GM06990 (cell line): ENCODE measurements at regions not wholly inside any gene's neighbourhood (a gene's known extent, or its start where the extent isn't known, plus 50 kb on each side); places are given as distances from the start of the nearest gene placed in this dataset.

Source experiments
- DNase-seq: peaks from one replicate; pipeline ENCODE4 v3.0.0-alpha.2; 2011; ENCODE audit not compliant: insufficient read length; ENCODE audit errors: extremely low read depth
- H3K27me3 ChIP-seq: replicated peaks from 2 replicates; pipeline ENCODE4 v1.6.0; 2011; ENCODE audit warnings: low read length; ENCODE audit not compliant: control insufficient read depth, insufficient read depth
- H3K36me3 ChIP-seq: 2 replicates; pipeline ENCODE4 v1.5.1; 2011; ENCODE audit warnings: low read length; ENCODE audit not compliant: control insufficient read depth, insufficient read depth
- H3K4me3 ChIP-seq: replicated peaks from 2 replicates; pipeline ENCODE4 v1.5.1; 2011; ENCODE audit warnings: low read depth, mild to moderate bottlenecking, control low read depth, low read length
- CTCF ChIP-seq: IDR thresholded peaks from 2 replicates; pipeline ENCODE4 v1.5.1; 2011; ENCODE audit warnings: low read length, control low read depth, mild to moderate bottlenecking, inconsistent platforms; ENCODE audit not compliant: insufficient read depth, poor library complexity, severe bottlenecking

DNA sequence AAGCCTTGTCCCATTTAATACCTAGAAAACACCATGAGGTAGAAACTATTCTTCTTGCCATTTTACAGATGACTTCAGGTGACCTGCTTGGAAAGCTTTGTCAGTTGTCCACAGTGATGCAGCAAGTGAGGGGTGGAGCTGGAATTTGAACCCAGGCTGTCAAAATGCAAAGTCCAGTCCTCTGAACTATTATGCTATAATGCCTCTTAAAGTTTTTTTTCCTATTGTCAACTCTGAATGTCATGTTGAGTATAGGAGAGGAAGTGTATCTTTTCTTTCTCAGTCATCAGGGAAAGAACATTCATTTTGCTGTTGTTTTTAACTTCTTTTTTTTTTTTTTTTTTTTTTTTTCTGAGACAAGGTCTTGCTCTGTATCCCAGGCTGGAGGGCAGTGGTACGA is 525.6 kb downstream of the XYLT1 start:
- no peak for DNase-seq
- H3K36me3 ChIP-seq, result no peaks in the 10 kb centered on the region
- TF ChIP-seq CTCF, result no peak
- no peak overlapping the region for H3K4me3 ChIP-seq
- H3K27me3 ChIP-seq, result no peaks in the 10 kb centered on the region

GRCh38 chr16:16956376-16956775 is 514.4 kb downstream of the XYLT1 start:
- no peak for DNase-seq
- Histone ChIP-seq H3K27me3 (no peaks in the 10 kb centered on the region; the same call in 1 of the 2 replicates), H3K36me3 (no peaks in the 10 kb centered on the region), H3K4me3 (no peak overlapping the region)
- TF ChIP-seq CTCF, result no peak

DNA sequence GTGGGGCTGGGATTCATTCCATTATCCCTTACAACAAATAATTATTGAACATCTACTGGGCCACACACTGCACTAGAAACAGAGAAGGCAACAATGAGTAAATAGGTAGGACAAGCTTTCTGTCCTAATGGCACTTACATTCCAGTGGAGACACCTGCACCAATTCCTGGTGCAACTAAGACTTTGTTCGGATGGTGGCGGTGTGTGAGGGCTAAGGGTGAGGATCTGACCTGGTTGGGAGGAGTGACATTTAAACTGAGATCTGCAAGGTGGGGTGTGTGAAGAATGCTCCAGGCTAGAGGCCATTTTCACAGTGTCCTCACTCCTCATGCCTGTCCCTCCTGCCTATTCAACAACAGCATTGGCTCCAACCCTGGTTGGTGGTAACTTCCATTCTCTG is 510.0 kb downstream of the XYLT1 start:
- Histone ChIP-seq H3K4me3 (no peak overlapping the region), H3K36me3 (no peaks in the 10 kb centered on the region), H3K27me3 (no peaks in the 10 kb centered on the region)
- TF ChIP-seq CTCF, result no peak
- no peak for DNase-seq

- Histone ChIP-seq H3K4me3 (no peak overlapping the region), H3K27me3 (no peaks in the 10 kb centered on the region; the same call in 1 of the 2 replicates), H3K36me3 (no peaks in the 10 kb centered on the region)
- no peak for DNase-seq
- no peak for TF ChIP-seq CTCF
These were observed 504.3 kb downstream of the XYLT1 start for GRCh38 chr16:16966439-16966838.

DNA sequence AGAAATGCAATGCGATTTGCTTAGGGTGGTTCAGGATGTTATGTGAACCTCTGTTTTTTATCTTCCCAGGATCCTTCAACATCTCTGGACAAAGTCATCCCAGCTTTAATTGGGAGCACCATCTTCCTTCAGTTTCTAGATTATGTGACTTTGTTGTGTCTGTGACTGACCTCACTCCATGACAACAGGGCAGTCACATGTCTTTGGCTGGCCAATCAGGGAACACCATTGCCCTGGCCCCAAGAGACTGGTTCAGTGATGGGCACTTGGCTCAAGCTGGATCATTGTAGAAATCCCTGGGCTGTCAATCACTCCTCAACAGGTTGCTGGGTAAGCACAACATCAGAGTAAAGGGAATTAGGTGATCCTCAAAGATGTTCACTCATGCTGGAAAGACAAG is 499.7 kb downstream of the XYLT1 start:
- H3K4me3 ChIP-seq, result no peak overlapping the region
- no peak for TF ChIP-seq CTCF
- no peaks in the 10 kb centered on the region; the same call in 1 of the 2 replicates for H3K27me3 ChIP-seq
- H3K36me3 ChIP-seq, result no peaks in the 10 kb centered on the region
- no peak for DNase-seq

DNA sequence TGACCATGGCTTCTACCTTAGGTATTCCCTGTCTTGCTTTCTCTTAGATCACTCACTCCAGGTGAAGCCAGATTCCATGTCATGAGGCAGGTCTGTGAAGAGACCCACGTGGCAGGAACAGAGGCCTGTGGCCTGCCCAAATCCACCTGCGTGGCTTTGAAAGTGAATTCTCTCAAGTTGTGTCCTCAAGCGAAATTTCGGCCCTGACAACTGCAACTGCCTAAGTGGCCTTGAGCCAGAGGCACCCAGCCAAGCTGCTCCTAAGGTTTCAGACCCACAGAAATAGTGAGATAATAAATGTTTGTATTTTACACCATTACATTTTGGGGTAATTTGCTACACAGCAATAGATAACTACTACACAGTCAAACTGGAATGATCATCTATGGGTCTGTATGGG is 497.9 kb downstream of the XYLT1 start:
- no peak for TF ChIP-seq CTCF
- no peak overlapping the region for H3K4me3 ChIP-seq
- no peaks in the 10 kb centered on the region for H3K36me3 ChIP-seq
- no peaks in the 10 kb centered on the region for H3K27me3 ChIP-seq
- no peak for DNase-seq
